K562 (cell line): ENCODE measurements at regions not wholly inside any gene's neighbourhood (a gene's known extent, or its start where the extent isn't known, plus 50 kb on each side); places are given as distances from the start of the nearest gene placed in this dataset.

Experiments used
- ATAC-seq: fragments of 200-7000 bp; cut with Tn5 transposase; 3 replicates; pipeline ENCODE4 v1.9.1; 2020; ENCODE audit warnings: moderate library complexity
- BruUV-seq: library from RNA; stranded (reverse); fragments of 400-500 nt; replicated peaks from 2 replicates; lab custom pipeline; 2021; lab: Mats Ljungman, UMichigan
- CTCF ChIA-PET: fragments of 300-600 bp; formaldehyde crosslinking; extraction: SDS; loops from one replicate; lab custom pipeline; 2021; ENCODE audit warnings: low intra/inter-chr PET ratio; lab: Yijun Ruan, JAX
- POLR2A ChIA-PET: fragments of 300-600, 350-650 bp; sonication (Branson Sonifier 250); formaldehyde crosslinking; extraction: SDS; loops from one replicate; lab custom pipeline; 2021; ENCODE audit warnings: antibody characterized with exemption, inconsistent platforms; lab: Yijun Ruan, JAX
- DNase-seq, 4 experiments: peaks; one replicate each; pipeline versions ENCODE4 v3.0.0 to v3.0.0-alpha.2; 2011 to 2018; ENCODE audit warnings: low spot score in 3 of 4, mixed read lengths in 3 of 4; ENCODE audit errors: extremely low read depth in 1 of 4
- FAIRE-seq: peaks from 2 replicates; lab custom pipeline; 2011; peaks lifted over from hg19 to GRCh38; lab: Jason Lieb, UNC
- H2AFZ ChIP-seq: 2 replicates; pipeline ENCODE4 v1.6.0; 2011; ENCODE audit warnings: low read depth, low read length, control low read depth, inconsistent platforms
- H3K27ac ChIP-seq: fragments of 200-600 bp; 3 replicates; pipeline ENCODE4 v1.8.0; 2011; ENCODE audit warnings: low read depth, mild to moderate bottlenecking, control low read depth, inconsistent platforms, low read length, moderate library complexity, mixed read lengths; ENCODE audit errors: extremely low read depth
- H3K27me3 ChIP-seq, 2 experiments: fragments of 300-600 bp in 1 of 2; 2 replicates in 1 of 2; 3 replicates in 1 of 2; pipeline versions ENCODE4 v1.6.0 to v1.8.0; 2011; ENCODE audit warnings: inconsistent platforms in 2 of 2, low read length in 2 of 2, mild to moderate bottlenecking in 1 of 2, mixed read lengths in 1 of 2, moderate library complexity in 1 of 2; ENCODE audit not compliant: control insufficient read depth in 2 of 2, insufficient read depth in 2 of 2
- H3K36me3 ChIP-seq: fragments of 300-600 bp; 3 replicates; pipeline ENCODE4 v1.8.0; 2011; ENCODE audit warnings: mild to moderate bottlenecking, low read length, inconsistent platforms; ENCODE audit not compliant: control insufficient read depth, insufficient read depth
- H3K4me1 ChIP-seq, 2 experiments: fragments of 200-600 bp in 1 of 2; replicated peaks in 1 of 2; 2 replicates in 1 of 2; 3 replicates in 1 of 2; pipeline versions ENCODE4 v1.5.1 to v1.8.0; 2011; ENCODE audit warnings: inconsistent platforms in 2 of 2, low read length in 2 of 2, mild to moderate bottlenecking in 1 of 2, mixed read lengths in 1 of 2, moderate library complexity in 1 of 2; ENCODE audit not compliant: control insufficient read depth in 2 of 2, insufficient read depth in 2 of 2
- H3K4me2 ChIP-seq: 2 replicates; pipeline ENCODE4 v1.6.1; 2011; ENCODE audit warnings: low read length, control low read depth, inconsistent platforms, mixed read lengths; ENCODE audit not compliant: insufficient read depth
- H3K4me3 ChIP-seq: fragments of 200-600 bp; sonication (generic), shearing (Covaris generic); 2 replicates; pipeline ENCODE4 v1.5.1; 2016; ENCODE audit warnings: control low read depth, inconsistent platforms
- H3K79me2 ChIP-seq: fragments of 200-600 bp; 3 replicates; pipeline ENCODE4 v1.8.0; 2011; ENCODE audit warnings: low read length, inconsistent platforms; ENCODE audit not compliant: control insufficient read depth, insufficient read depth
- H3K9ac ChIP-seq, 2 experiments: 2 replicates each; pipeline versions ENCODE4 v1.6.0 to v1.6.1; 2011; ENCODE audit warnings: low read depth in 2 of 2, low read length in 2 of 2, control low read depth in 1 of 2, inconsistent platforms in 1 of 2, mild to moderate bottlenecking in 1 of 2, mixed read lengths in 1 of 2; ENCODE audit not compliant: insufficient read depth in 1 of 2
- H3K9me1 ChIP-seq: one replicate; pipeline ENCODE4 v1.6.0; 2011; ENCODE audit warnings: inconsistent platforms, mild to moderate bottlenecking, low read length, moderate library complexity; ENCODE audit not compliant: control insufficient read depth, insufficient read depth
- H3K9me3 ChIP-seq: replicated peaks from 2 replicates; pipeline ENCODE4 v1.5.1; 2011; ENCODE audit warnings: low read depth, low read length, inconsistent platforms; ENCODE audit not compliant: control insufficient read depth, insufficient read depth
- H4K20me1 ChIP-seq: replicated peaks from 2 replicates; pipeline ENCODE4 v1.6.1; 2011; ENCODE audit warnings: low read length, inconsistent platforms, mixed read lengths; ENCODE audit not compliant: control insufficient read depth, insufficient read depth
- ETV1 ChIP-seq: fragments of 450-650 bp; conservative IDR thresholded peaks from 2 replicates; pipeline ENCODE4 v1.6.1; 2016; ENCODE audit warnings: missing genetic modification characterization, control low read depth, low read depth, missing compliant biosample characterization
- FOXA1 ChIP-seq: fragments of 450-650 bp; IDR thresholded peaks from 2 replicates; pipeline ENCODE4 v1.6.1; 2016; ENCODE audit warnings: mild to moderate bottlenecking, borderline replicate concordance
- HMG20B ChIP-seq: fragments of 250-450 bp; sonication (Bioruptor Pico); IDR thresholded peaks from 2 replicates; pipeline ENCODE4 v1.5.0; 2021; ENCODE audit warnings: mild to moderate bottlenecking
- MAZ ChIP-seq, 2 experiments: fragments of 450-650 bp in 1 of 2; sonication (generic) in 1 of 2; formaldehyde crosslinking; IDR thresholded peaks in 1 of 2; conservative IDR thresholded peaks in 1 of 2; 2 replicates each; pipeline versions ENCODE4 v1.4.0 to v1.5.0; 2020; ENCODE audit warnings: mild to moderate bottlenecking in 1 of 2, missing genetic modification reagents in 1 of 2
- MBD2 ChIP-seq: sonication (generic); IDR thresholded peaks from 2 replicates; pipeline ENCODE4 v1.6.1; 2016; ENCODE audit warnings: low read depth, borderline replicate concordance
- PYGO2 ChIP-seq: fragments of 450-650 bp; IDR thresholded peaks from 2 replicates; pipeline ENCODE4 v1.6.1; 2016; ENCODE audit warnings: mild to moderate bottlenecking, missing genetic modification characterization, moderate library complexity, missing compliant biosample characterization
- RBM14 ChIP-seq: fragments of 200-400 bp; formaldehyde crosslinking; IDR thresholded peaks from 2 replicates; pipeline ENCODE4 v1.6.1; 2018; ENCODE audit warnings: low read depth, mild to moderate bottlenecking, low read length, moderate library complexity, borderline replicate concordance; ENCODE audit not compliant: insufficient read depth
- RFX7 ChIP-seq: fragments of 250-450 bp; sonication (Bioruptor Pico); IDR thresholded peaks from 2 replicates; pipeline ENCODE4 v1.5.1; 2021; ENCODE audit warnings: mild to moderate bottlenecking
- SIN3A ChIP-seq, 2 experiments: fragments of 150-350 bp in 1 of 2; IDR thresholded peaks; 2 replicates each; pipeline ENCODE4 v1.6.1; 2011 to 2016; ENCODE audit warnings: borderline replicate concordance in 2 of 2, low read depth in 2 of 2, low read length in 2 of 2, mild to moderate bottlenecking in 2 of 2, moderate library complexity in 2 of 2; ENCODE audit not compliant: control insufficient read depth in 1 of 2
- TARDBP ChIP-seq: fragments of 450-650 bp; IDR thresholded peaks from 2 replicates; pipeline ENCODE4 v1.6.1; 2016
- ZC3H8 ChIP-seq: fragments of 450-650 bp; IDR thresholded peaks from 2 replicates; pipeline ENCODE4 v1.6.1; 2017
- WGBS: fragments of 100-300 bp; shearing (Covaris generic); methylation state at CpG from one replicate; pipeline ENCODE4 v1.1.6; 2016; ENCODE audit warnings: low coverage, mixed read lengths; ENCODE audit not compliant: insufficient coverage; ENCODE audit errors: missing lambda C conversion rate; 5-methylcytosine and 5-hydroxymethylcytosine counted together
- in situ Hi-C: fragments of 300-500 bp; cut with MboI; formaldehyde crosslinking; loops from 4 replicates; pipeline ENCODE4 v1.15.0; 2018; ENCODE audit warnings: inconsistent platforms, mixed read lengths
- intact Hi-C: fragments of 100-400 bp; cut with micrococcal nuclease; formaldehyde crosslinking; loops from 2 replicates; pipeline ENCODE4 v1.14.2; 2022
- TF ChIP-seq, protein P1 (sequence below): fragments of 450-650 bp; formaldehyde crosslinking; IDR thresholded peaks from 2 replicates; pipeline ENCODE4 v1.4.0; 2020; ENCODE audit warnings: mild to moderate bottlenecking, moderate library complexity

DNA sequence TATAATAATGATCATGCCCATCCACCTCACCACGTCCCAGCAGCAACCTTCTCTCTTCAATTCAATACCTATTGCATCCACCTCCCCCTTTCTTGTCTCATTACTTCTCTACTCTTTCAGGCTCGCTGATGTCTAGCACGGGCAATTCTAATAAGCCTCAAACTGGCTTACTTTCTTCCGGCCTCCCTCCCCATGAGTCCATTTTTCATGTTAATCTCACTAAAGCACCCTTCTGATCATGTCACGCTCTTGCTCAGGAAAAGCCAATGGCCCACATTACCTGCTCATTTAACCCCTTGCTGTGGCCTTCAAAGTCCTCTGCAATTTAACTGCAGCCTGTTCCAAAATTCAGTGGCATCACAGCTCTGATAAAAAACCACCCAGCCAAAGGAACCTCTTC is 105.1 kb downstream of the UTRN start:
- Histone ChIP-seq H3K27ac (no peak overlapping the region), H3K4me2 (no peak overlapping the region), H3K27me3 (peaks cover 0 to 4% of the 10 kb centered on the region in 2 experiments; a peak in 3 of 5 replicates), H3K79me2 (no peaks in the 10 kb centered on the region), H3K4me1 (no peaks in the 10 kb centered on the region), H4K20me1 (no peaks in the 10 kb centered on the region), H3K9me1 (no peaks in the 10 kb centered on the region), H2AFZ (no peak overlapping the region), H3K9ac (no peak overlapping the region), H3K36me3 (no peaks in the 10 kb centered on the region), H3K4me3 (no peak overlapping the region), H3K9me3 (no peaks in the 10 kb centered on the region)
- TF ChIP-seq ETV1 (tag) (peak; percentile 28; the same call in 1 of the 2 replicates), ZC3H8 (no peak)
- in situ Hi-C loops (no loop called here), intact Hi-C loops (no loop called here)
- FAIRE-seq: no peak
- no peak for DNase-seq
- WGBS: 5% methylated on average over 5 of the region's 5 CpGs
- no peak for ATAC-seq
- ChIA-PET POLR2A (no interaction called here), CTCF (no interaction called here)
- no TSS peak for BruUV-seq

DNA sequence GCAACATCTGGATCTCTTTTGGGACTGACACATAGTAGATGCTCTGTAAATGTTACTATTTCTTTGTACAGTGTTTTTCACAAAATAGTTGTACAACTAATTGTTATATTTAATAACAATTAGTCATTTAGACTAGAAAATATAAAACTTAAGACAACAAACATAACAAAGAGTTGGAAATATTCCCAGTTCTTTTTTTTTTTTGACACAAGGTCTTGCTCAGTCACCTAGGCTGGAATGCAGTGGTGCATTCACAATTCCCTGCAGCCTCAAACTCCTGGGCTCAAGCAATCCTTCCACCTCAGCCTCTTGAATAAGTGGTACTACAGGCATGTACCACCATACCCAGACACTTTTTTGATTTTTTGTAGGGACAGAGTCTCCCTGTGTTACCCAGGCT is 105.8 kb downstream of the UTRN start:
- Histone ChIP-seq H3K27ac (no peak overlapping the region), H3K9me1 (no peaks in the 10 kb centered on the region), H2AFZ (no peak overlapping the region), H3K27me3 (peaks cover 0 to 4% of the 10 kb centered on the region in 2 experiments; a peak in 2 of 5 replicates), H3K4me3 (no peak overlapping the region), H3K4me2 (no peak overlapping the region), H3K4me1 (no peaks in the 10 kb centered on the region), H3K79me2 (no peaks in the 10 kb centered on the region), H3K9me3 (no peaks in the 10 kb centered on the region), H3K36me3 (no peaks in the 10 kb centered on the region), H4K20me1 (no peaks in the 10 kb centered on the region), H3K9ac (no peak overlapping the region)
- no peak for ATAC-seq
- in situ Hi-C loops: no loop called here
- POLR2A ChIA-PET: interaction anchor here (1.1 kb wide), 1 partner anchor 9 kb away, joined by 3 read pairs; no protein-coding TSS in a partner anchor
- intact Hi-C loops: no loop called here
- TF ChIP-seq RBM14 (no peak), RFX7 (CRISPR knock-in tag) (no peak), MAZ (CRISPR knock-in tag; conservative IDR thresholded peaks at IDR 0.05 in 1 of 2, IDR thresholded peaks at IDR 0.05 in 1 of 2) (no peak), SIN3A (IDR thresholded peaks at IDR 0.05; ENCODE audit: borderline replicate concordance in 2 of 2, control insufficient read depth in 1 of 2, low read depth in 2 of 2, low read length in 2 of 2) (no peak), FOXA1 (no peak), HMG20B (CRISPR knock-in tag) (no peak), MBD2 (no peak), PYGO2 (no peak), TARDBP (no peak)
- TF ChIP-seq, protein P1, sequence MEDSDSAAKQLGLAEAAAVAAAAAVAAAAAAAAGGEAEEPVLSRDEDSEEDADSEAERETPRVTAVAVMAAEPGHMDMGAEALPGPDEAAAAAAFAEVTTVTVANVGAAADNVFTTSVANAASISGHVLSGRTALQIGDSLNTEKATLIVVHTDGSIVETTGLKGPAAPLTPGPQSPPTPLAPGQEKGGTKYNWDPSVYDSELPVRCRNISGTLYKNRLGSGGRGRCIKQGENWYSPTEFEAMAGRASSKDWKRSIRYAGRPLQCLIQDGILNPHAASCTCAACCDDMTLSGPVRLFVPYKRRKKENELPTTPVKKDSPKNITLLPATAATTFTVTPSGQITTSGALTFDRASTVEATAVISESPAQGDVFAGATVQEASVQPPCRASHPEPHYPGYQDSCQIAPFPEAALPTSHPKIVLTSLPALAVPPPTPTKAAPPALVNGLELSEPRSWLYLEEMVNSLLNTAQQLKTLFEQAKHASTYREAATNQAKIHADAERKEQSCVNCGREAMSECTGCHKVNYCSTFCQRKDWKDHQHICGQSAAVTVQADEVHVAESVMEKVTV: no peak
- no TSS peak for BruUV-seq
- CTCF ChIA-PET: no interaction called here
- DNase-seq: no peak
- no peak for FAIRE-seq
